ENCODE measurements at regions not wholly inside any gene's neighbourhood (a gene's known extent, or its start where the extent isn't known, plus 50 kb on each side); places are given as distances from the start of the nearest gene placed in this dataset.
"Not testable (repeated sequence)": the region's sequence is repeated elsewhere in the genome, so short reads cannot be mapped to it uniquely, and the experiment has no call there.

DNA sequence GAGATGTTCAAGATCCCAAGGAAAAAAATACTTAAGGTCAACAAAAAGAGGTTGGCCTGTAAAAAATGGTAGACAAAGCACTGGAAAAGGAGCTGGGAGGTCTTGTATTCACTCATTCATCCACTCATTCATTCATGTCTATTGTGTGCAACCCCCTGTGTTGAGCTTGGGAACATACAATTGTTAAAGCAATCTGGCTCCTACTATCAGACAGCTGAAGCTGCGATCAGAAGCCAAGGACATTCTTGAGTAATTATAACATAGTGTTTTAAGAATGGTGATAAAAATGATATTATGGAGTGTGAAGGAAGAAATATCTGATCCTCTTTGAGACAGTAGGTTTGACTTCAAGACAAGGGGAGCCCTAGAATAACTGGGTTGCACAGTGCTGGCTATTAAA, 693.4 kb downstream of the TOX3 start:
- no peak for DNase-seq (ENCODE audit: low read depth in 2 of 2)

GRCh38 chr16:51852892-51853291, 694.1 kb downstream of the TOX3 start:
- no peak for DNase-seq (ENCODE audit: low read depth in 2 of 2)

- no peak for DNase-seq (ENCODE audit: low read depth in 2 of 2)
These were observed 695.8 kb downstream of the TOX3 start for GRCh38 chr16:51851111-51851510.

DNA sequence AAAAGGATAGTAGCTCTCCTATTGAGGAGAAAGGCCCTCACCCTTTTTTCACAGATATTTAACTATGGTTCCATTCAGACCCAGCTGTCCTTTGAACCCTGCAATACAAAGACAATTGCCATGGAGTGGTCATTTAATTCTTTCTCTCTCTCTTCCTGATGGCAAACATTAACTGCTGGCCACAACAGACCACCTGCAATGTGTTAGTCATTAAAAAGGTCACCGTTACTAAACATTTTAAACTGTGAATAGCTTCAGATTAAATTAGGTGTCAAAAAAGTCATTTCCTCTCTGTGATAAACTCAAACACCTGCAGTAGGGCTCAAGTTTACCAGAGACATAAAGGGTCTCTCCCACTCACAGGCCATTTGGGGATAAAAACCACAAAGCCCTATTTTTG, 697.2 kb downstream of the TOX3 start:
- DNase-seq (ENCODE audit: low read depth in 2 of 2): no peak

DNA sequence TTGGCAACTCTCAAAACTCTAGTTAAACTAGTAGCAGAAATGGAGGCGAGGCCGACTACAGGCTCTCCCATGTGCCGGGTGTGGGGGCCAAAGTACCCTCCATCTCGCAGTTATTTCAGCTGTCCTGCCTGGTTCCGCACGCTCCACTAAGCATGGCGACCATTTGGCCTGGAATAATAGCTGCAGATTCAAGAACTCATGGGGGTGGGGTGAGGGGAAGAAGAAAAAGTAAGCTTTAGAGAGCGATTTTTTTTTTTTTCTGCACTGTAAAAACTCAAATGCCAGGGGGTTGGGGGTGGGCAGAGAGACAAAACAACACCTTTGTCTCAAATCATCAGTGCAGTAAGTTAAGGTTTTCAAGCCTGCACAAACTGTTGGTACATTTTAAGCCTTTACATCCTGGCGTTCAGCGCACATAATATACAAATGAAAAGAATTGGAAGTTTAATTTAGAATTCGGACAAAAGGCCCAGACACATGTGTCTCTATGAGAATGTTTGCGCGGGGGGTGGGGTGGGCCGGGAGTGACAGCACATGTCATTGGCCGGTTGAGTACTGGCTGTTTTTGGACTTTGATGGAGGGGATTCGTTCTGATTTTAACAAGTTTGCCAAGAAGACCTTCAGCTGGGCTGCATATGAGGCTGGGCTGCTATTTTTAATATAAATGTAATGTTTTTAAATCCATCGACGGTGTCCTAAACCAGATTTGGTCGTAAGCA, 694.7 kb upstream of the SALL1 start:
- no peak for DNase-seq (ENCODE audit: low read depth in 2 of 2)

DNA sequence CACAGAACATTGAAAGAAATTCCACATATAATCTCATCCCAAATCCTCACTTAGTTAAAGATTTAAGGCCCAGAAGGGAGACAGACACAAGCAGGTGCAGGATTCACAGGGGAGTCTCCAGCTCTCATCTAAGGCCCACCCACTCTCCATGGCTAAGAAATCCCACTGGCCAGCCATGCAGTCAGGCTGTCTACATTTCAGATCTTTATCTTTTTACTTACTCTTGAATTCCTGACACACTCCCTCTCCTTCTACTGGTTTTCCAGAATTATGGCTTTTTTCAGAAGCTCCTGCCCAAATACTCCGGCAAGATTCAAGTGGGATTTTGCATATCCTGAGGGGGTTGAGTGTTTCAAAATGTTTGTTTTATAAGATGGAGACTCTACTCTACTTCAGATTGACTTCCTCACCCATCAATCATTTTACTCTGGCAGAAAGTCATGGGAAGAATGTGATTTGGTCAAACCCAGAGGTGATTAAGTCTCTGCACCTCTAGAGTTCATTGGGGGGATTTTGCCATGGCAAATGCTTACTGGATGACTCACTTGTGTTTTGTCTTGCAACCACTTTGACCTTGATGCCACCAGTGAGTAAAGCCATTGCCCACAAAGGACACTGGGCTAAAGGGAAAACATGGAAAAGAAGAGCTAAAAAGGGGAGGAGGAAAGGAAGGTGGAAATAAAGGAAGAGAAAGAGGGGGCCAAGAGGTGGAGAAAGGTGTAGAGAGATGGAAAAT, 688.8 kb upstream of the SALL1 start:
- no peak for DNase-seq (ENCODE audit: low read depth in 2 of 2)

DNA sequence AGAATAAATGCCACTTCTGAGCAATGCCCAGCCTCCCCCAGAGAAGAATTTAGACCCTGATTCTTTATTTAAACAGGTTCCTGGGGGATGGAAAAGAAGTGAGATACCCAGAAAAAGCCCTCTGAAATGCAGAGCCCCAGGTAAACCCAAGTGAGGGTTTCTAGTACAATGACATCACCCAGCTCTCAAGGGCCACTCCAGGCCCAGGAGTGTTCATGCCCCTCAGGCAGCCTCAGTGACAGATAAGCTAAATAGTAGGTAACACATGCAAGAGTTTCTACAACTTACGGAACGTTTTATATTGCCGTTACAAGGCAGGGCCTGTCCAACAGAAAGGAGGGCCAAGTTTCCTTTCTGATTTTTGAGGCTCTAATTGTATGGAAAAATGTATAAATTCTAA, 683.7 kb upstream of the SALL1 start:
- no peak for DNase-seq (ENCODE audit: low read depth in 2 of 2)

GRCh38 chr16:51834133-51834532, 683.1 kb upstream of the SALL1 start:
- no peak for DNase-seq (ENCODE audit: low read depth in 2 of 2)

DNA sequence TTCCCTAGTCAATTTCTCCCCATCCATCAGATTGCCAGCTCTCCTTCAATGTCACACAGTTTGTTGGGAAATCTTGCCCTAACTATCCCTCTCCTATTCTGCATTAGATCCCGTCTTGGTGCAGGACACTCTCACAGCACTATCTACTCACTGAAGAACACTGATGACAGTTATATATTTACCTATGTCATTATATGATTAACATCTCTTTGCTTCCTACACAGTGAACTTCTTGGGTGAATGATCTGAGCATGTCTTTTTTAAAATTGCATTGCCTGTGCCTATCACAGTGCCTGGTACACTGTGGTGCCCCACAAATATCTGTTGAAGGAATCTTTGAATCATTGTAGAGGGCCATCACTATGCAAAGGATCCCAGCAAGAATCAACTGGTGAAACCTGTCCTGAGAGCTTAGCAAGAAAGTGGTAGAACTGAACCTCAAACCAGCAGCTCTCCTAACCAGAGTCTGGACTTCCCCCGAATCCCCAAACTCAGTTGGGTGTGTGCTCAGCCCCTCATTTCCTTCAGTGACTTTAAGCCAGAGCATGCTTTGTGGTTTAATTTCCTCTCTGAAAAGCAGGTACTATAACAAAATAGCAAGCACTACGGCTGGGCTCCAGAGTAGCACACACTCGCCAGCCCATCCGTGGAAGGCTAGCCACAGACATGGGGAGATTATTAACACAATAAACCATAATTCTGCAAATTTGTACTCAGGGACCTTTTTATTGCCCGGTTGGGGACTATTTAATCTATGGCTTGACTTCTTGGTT, 680.7 kb upstream of the SALL1 start:
- no peak for DNase-seq (ENCODE audit: low read depth in 2 of 2)

GRCh38 chr16:51831034-51831433, 680.0 kb upstream of the SALL1 start:
- DNase-seq (ENCODE audit: low read depth in 2 of 2): not testable (repeated sequence)

- DNase-seq (ENCODE audit: low read depth in 2 of 2): no peak
These were observed 674.7 kb upstream of the SALL1 start for GRCh38 chr16:51825779-51826178.

DNA sequence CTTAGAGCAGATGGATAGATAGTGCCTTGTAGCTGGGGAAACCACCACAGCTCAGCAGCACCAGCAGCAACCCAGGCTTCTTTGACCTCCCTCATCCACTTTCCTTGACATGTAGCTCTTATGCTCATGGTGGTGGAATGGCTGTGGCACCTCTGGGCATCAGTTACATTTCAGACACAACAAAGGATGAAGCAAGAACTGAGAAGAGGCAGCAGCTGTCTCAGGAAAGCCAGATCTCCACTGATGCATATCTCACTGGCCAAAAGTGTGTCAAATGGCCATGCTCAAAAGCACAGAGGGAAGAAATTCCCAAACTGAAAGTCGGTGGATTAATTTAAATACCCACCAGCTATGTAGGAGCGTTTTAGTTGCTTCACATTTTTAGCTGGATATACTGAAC, 671.4 kb upstream of the SALL1 start:
- DNase-seq (ENCODE audit: low read depth in 2 of 2): no peak

DNA sequence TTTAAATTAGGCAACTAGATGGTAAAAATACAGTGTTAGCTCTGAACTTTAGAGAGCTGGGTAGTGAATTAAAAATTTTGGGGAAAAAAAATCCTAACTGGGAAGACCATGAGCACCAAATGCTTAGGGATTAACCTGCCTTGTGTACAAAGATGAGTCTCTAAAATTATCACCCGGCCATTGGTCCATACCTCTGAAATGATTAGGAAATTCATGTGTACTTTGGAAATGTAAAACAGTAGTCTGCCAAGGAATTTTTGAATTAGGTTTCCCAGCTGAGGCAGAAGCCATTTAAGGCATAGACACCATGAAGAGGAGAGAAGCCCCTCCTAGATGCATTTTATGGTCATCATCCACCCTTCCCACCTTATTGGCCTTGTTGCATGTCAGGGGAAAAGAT, 670.5 kb upstream of the SALL1 start:
- DNase-seq (ENCODE audit: low read depth in 2 of 2): no peak

- no peak for DNase-seq (ENCODE audit: low read depth in 2 of 2)
These were observed 669.1 kb upstream of the SALL1 start for GRCh38 chr16:51820176-51820575.

GRCh38 chr16:51818342-51818944, 667.4 kb upstream of the SALL1 start:
- no peak for DNase-seq (ENCODE audit: low read depth in 2 of 2)

GRCh38 chr16:51816929-51817328, 665.9 kb upstream of the SALL1 start:
- DNase-seq (ENCODE audit: low read depth in 2 of 2): no peak

DNA sequence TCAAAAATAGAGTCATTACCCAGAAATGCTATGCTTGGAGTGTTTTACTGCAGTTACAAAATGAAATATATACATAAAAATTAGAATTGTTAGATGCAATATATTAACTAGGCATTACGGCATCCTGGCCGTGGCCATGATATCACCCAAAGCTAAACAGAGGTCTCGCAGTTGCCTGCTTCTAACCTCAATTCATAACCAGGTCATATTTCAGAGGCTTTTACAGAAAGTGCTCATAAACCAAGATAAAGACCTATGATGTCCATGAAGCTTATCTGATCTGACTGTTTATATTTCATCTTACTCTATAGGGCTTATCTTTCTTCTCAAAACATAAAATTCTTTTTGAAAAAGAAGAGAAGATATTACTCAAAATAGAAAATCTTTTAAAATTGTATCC, 664.5 kb upstream of the SALL1 start:
- DNase-seq (ENCODE audit: low read depth in 2 of 2): no peak

DNA sequence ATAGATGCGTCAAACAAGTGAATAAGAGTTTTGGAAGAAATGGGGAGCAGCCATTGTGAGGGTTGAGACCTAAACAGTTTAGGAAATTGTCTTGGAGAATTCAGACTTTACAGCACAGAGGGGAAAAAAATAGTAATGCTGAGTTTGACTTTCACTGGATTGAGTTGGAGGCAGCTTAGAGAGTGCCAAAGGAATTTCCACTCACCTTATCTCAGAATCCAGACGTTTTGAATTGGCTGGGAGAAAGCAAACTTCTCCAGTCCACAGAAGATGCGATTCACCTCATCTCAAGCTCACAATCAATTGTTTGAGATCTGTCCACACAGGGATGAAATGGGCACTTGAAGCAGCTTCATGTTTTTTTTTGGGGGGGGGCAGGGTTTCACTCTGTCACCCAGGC, 663.5 kb upstream of the SALL1 start:
- no peak for DNase-seq (ENCODE audit: low read depth in 2 of 2)

- DNase-seq (ENCODE audit: low read depth in 2 of 2): no peak
These were observed 662.5 kb upstream of the SALL1 start for GRCh38 chr16:51813609-51814008.

DNA sequence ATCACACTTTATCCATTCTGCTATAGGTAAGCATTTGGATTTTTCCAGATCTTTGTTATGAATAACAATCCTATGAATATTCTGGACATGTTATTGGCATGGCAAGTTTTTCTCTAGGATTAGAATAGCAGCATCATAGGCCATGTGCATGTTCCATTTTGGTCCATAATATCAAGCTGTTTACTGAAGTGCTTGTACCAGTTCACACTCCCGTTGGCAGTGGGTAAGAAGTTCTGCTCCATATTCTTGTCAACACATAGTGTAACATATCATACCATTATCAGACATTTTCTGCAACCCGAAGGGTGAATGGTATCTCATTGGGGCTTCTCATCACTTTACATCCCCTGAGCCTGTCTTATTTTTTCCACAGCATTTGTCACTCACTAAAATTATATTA, 661.9 kb upstream of the SALL1 start:
- no peak for DNase-seq (ENCODE audit: low read depth in 2 of 2)

DNA sequence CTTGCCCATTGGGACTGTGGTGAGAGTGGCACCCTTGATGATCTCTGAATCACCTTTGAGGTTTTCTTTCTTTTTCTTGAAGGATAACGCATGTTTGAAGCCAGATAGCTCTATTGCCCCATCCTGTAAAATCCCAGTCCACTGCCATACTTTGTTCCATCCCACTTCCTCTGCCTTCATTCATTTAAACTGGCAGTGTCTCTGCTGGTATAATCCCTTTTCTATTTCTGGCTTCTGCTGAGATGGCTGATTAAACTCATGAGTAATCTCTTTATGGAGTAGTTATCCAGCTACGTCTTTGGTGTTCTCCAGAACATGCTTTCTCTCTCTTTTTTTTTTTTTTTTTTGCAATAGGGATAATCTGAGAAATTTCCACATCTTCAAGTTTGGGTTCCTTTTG, 656.5 kb upstream of the SALL1 start:
- DNase-seq (ENCODE audit: low read depth in 2 of 2): no peak

GRCh38 chr16:51801635-51802034, 650.6 kb upstream of the SALL1 start:
- DNase-seq (ENCODE audit: low read depth in 2 of 2): no peak
